HEK293 (cell line): ENCODE measurements at regions not wholly inside any gene's neighbourhood (a gene's known extent, or its start where the extent isn't known, plus 50 kb on each side); places are given as distances from the start of the nearest gene placed in this dataset.

ENCODE experiments used
- CTCF ChIA-PET: fragments of 350-600 bp; formaldehyde crosslinking; extraction: SDS; loops from one replicate; lab custom pipeline; 2021; ENCODE audit warnings: antibody characterized with exemption; lab: Yijun Ruan, JAX
- POLR2A ChIA-PET: fragments of 300-600 bp; formaldehyde crosslinking; extraction: SDS; loops from one replicate; lab custom pipeline; 2020; ENCODE audit warnings: antibody characterized with exemption, inconsistent platforms; lab: Yijun Ruan, JAX
- H3K27ac ChIP-seq: fragments of 200-500 bp; sonication (Bioruptor generic); 2 replicates; pipeline ENCODE4 v1.5.1; 2014; ENCODE audit warnings: low read depth, low read length, control low read depth, inconsistent platforms; ENCODE audit errors: extremely low read depth
- H3K36me3 ChIP-seq, 2 experiments: fragments of 200-500 bp in 1 of 2; sonication (Bioruptor generic) in 1 of 2; 1 replicate in 1 of 2; 2 replicates in 1 of 2; pipeline ENCODE4 v1.5.1; 2014 to 2017; ENCODE audit warnings: inconsistent platforms in 2 of 2, low read length in 2 of 2; ENCODE audit not compliant: control insufficient read depth in 2 of 2, insufficient read depth in 1 of 2
- H3K4me1 ChIP-seq: fragments of 200-500 bp; sonication (Bioruptor generic); 2 replicates; pipeline ENCODE4 v1.5.1; 2014; ENCODE audit warnings: mild to moderate bottlenecking, low read length, inconsistent platforms; ENCODE audit not compliant: control insufficient read depth, insufficient read depth
- H3K4me3 ChIP-seq: 2 replicates; pipeline ENCODE4 v1.5.1; 2011; ENCODE audit warnings: low read depth, mild to moderate bottlenecking, control low read depth, low read length, moderate library complexity
- H3K9me3 ChIP-seq: fragments of 200-500 bp; sonication (Bioruptor generic); 2 replicates; pipeline ENCODE4 v1.5.1; 2014; ENCODE audit warnings: low read depth, low read length, inconsistent platforms; ENCODE audit not compliant: control insufficient read depth, insufficient read depth
- GLI4 ChIP-seq: fragments of 450-650 bp; formaldehyde crosslinking; IDR thresholded peaks from 2 replicates; pipeline ENCODE4 v1.5.1; 2016; ENCODE audit warnings: missing biosample characterization, missing genetic modification characterization
- HOXD13 ChIP-seq: sonication (generic); formaldehyde crosslinking; IDR thresholded peaks from 2 replicates; pipeline ENCODE4 v1.8.0; 2022; ENCODE audit warnings: missing genetic modification reagents, borderline replicate concordance
- RBAK ChIP-seq: fragments of 450-650 bp; formaldehyde crosslinking; IDR thresholded peaks from 2 replicates; pipeline ENCODE4 v1.5.1; 2016; ENCODE audit warnings: missing biosample characterization, missing genetic modification characterization
- TCF7L2 ChIP-seq: IDR thresholded peaks from 2 replicates; pipeline ENCODE4 v1.6.1; 2011; ENCODE audit warnings: low read depth, mild to moderate bottlenecking, inconsistent platforms, low read length, moderate library complexity, borderline replicate concordance
- ZBTB1 ChIP-seq: fragments of 450-650 bp; formaldehyde crosslinking; IDR thresholded peaks from 2 replicates; pipeline ENCODE4 v1.5.1; 2016; ENCODE audit warnings: missing biosample characterization, missing genetic modification characterization
- ZBTB6 ChIP-seq: fragments of 450-650 bp; formaldehyde crosslinking; IDR thresholded peaks from 2 replicates; pipeline ENCODE4 v1.5.1; 2017; ENCODE audit warnings: missing biosample characterization, missing genetic modification characterization
- ZNF121 ChIP-seq: fragments of 450-650 bp; formaldehyde crosslinking; IDR thresholded peaks from 2 replicates; pipeline ENCODE4 v1.5.1; 2016; ENCODE audit warnings: missing biosample characterization, missing genetic modification characterization
- ZNF146 ChIP-seq: fragments of 450-650 bp; formaldehyde crosslinking; IDR thresholded peaks from 2 replicates; pipeline ENCODE4 v1.5.1; 2016; ENCODE audit warnings: missing biosample characterization, missing genetic modification characterization
- ZNF174 ChIP-seq: fragments of 450-650 bp; formaldehyde crosslinking; IDR thresholded peaks from 2 replicates; pipeline ENCODE4 v1.5.0; 2017; ENCODE audit warnings: missing biosample characterization, mild to moderate bottlenecking, missing genetic modification characterization
- ZNF184 ChIP-seq: fragments of 450-650 bp; IDR thresholded peaks from 2 replicates; pipeline ENCODE4 v1.5.1; 2018; ENCODE audit warnings: missing biosample characterization, mild to moderate bottlenecking, missing genetic modification characterization
- ZNF19 ChIP-seq: fragments of 450-650 bp; formaldehyde crosslinking; IDR thresholded peaks from 2 replicates; pipeline ENCODE4; 2016; ENCODE audit warnings: missing biosample characterization, missing genetic modification characterization, low read depth
- ZNF274 ChIP-seq, 2 experiments: fragments of 200-500 bp in 1 of 2; fragments of 450-650 bp in 1 of 2; sonication (Bioruptor generic) in 1 of 2; formaldehyde crosslinking in 1 of 2; IDR thresholded peaks; 2 replicates each; pipeline versions ENCODE4 v1.5.1 to v1.6.1; 2014 to 2016; ENCODE audit warnings: borderline replicate concordance in 1 of 2, inconsistent platforms in 1 of 2, low read length in 1 of 2, missing biosample characterization in 1 of 2, missing genetic modification characterization in 1 of 2
- ZNF280D ChIP-seq: fragments of 450-650 bp; formaldehyde crosslinking; IDR thresholded peaks from 2 replicates; pipeline ENCODE4 v1.5.1; 2016; ENCODE audit warnings: missing biosample characterization, missing genetic modification characterization
- ZNF311 ChIP-seq: fragments of 450-650 bp; formaldehyde crosslinking; IDR thresholded peaks from 2 replicates; pipeline ENCODE4 v1.5.1; 2017; ENCODE audit warnings: missing biosample characterization, missing genetic modification characterization, borderline replicate concordance
- ZNF449 ChIP-seq: fragments of 450-650 bp; formaldehyde crosslinking; IDR thresholded peaks from 2 replicates; pipeline ENCODE4 v1.5.1; 2017; ENCODE audit warnings: missing biosample characterization, mild to moderate bottlenecking, missing genetic modification characterization, moderate library complexity
- ZNF510 ChIP-seq: fragments of 450-650 bp; formaldehyde crosslinking; IDR thresholded peaks from 2 replicates; pipeline ENCODE4 v1.5.1; 2018; ENCODE audit warnings: mild to moderate bottlenecking, missing genetic modification characterization, missing biosample characterization; ENCODE audit not compliant: insufficient replicate concordance
- ZNF513 ChIP-seq: fragments of 450-650 bp; IDR thresholded peaks from 2 replicates; pipeline ENCODE4 v1.5.1; 2018; ENCODE audit warnings: missing biosample characterization, missing genetic modification characterization
- ZNF530 ChIP-seq: fragments of 450-650 bp; formaldehyde crosslinking; IDR thresholded peaks from 2 replicates; pipeline ENCODE4 v1.5.1; 2016; ENCODE audit warnings: low read depth, missing biosample characterization, missing genetic modification characterization
- ZNF639 ChIP-seq: fragments of 450-650 bp; formaldehyde crosslinking; IDR thresholded peaks from 2 replicates; pipeline ENCODE4 v1.5.1; 2016; ENCODE audit warnings: missing biosample characterization, missing genetic modification characterization
- ZNF747 ChIP-seq: fragments of 450-650 bp; formaldehyde crosslinking; IDR thresholded peaks from 2 replicates; pipeline ENCODE4 v1.5.1; 2016; ENCODE audit warnings: missing biosample characterization, missing genetic modification characterization
- ZNF843 ChIP-seq: fragments of 450-650 bp; formaldehyde crosslinking; IDR thresholded peaks from 2 replicates; pipeline ENCODE4 v1.5.1; 2016; ENCODE audit warnings: missing biosample characterization, missing genetic modification characterization
- ZSCAN16 ChIP-seq: fragments of 450-650 bp; formaldehyde crosslinking; IDR thresholded peaks from 2 replicates; pipeline ENCODE4 v1.5.1; 2016; ENCODE audit warnings: missing biosample characterization, missing genetic modification characterization
- ZSCAN23 ChIP-seq: fragments of 450-650 bp; formaldehyde crosslinking; IDR thresholded peaks from 2 replicates; pipeline ENCODE4 v1.5.1; 2016; ENCODE audit warnings: missing biosample characterization, missing genetic modification characterization
- ZSCAN30 ChIP-seq: fragments of 450-650 bp; IDR thresholded peaks from 2 replicates; pipeline ENCODE4 v1.5.1; 2018; ENCODE audit warnings: missing biosample characterization, mild to moderate bottlenecking, missing genetic modification characterization, moderate library complexity

- no peak for TF ChIP-seq ZNF280D (tag by site-specific recombination)
These were observed 128.9 kb downstream of the XCL2 start (continued) for GRCh38 chr1:168414914-168415313.

GRCh38 chr1:168410464-168410863 is 129.8 kb downstream of the TBX19 start:
- POLR2A ChIA-PET = no interaction called here
- Histone ChIP-seq H3K27ac (no peak overlapping the region), H3K9me3 (no peaks in the 10 kb centered on the region), H3K4me1 (peaks cover 14% of the 10 kb centered on the region), H3K36me3 (no peaks in the 10 kb centered on the region), H3K4me3 (no peak overlapping the region)
- no peak for TF ChIP-seq ZNF530 (tag by site-specific recombination)
- TF ChIP-seq ZBTB1 (tag by site-specific recombination) = no peak
- no peak for TF ChIP-seq ZNF184 (tag by site-specific recombination)
- no peak for TF ChIP-seq ZNF19 (tag by site-specific recombination)
- TF ChIP-seq ZNF121 (tag by site-specific recombination) = no peak
- no peak for TF ChIP-seq ZBTB6 (tag by site-specific recombination)
- TF ChIP-seq ZSCAN23 (tag by site-specific recombination) = no peak
- no peak for TF ChIP-seq ZNF843 (tag by site-specific recombination)
- no peak for TF ChIP-seq ZNF449 (tag by site-specific recombination)
- TF ChIP-seq ZNF639 (tag by site-specific recombination) = no peak
- TF ChIP-seq ZNF146 (tag by site-specific recombination) = no peak
- no peak for TF ChIP-seq ZNF274 (IDR thresholded peaks at IDR 0.05; ENCODE audit: low read length)
- TF ChIP-seq ZNF274 (tag by site-specific recombination; IDR thresholded peaks at IDR 0.05; ENCODE audit: borderline replicate concordance) = no peak
- TF ChIP-seq ZNF174 (tag by site-specific recombination) = no peak
- no peak for TF ChIP-seq ZSCAN16
- TF ChIP-seq RBAK (tag by site-specific recombination) = no peak
- no peak for TF ChIP-seq TCF7L2
- CTCF ChIA-PET = no interaction called here

GRCh38 chr1:168408884-168409283 is 128.2 kb downstream of the TBX19 start:
- H3K9me3 ChIP-seq = no peaks in the 10 kb centered on the region
- H3K4me1 ChIP-seq = peaks cover 14% of the 10 kb centered on the region
- POLR2A ChIA-PET = interaction anchor here (0.7 kb wide), 1 partner anchor 111 kb away, joined by 3 read pairs; no protein-coding TSS in a partner anchor
- H3K27ac ChIP-seq = no peak overlapping the region; the same call in 1 of the 2 replicates
- H3K4me3 ChIP-seq = no peak overlapping the region
- no peaks in the 10 kb centered on the region for H3K36me3 ChIP-seq
- CTCF ChIA-PET = interaction anchor here (0.6 to 0.9 kb wide), 2 partner anchors 13 to 67 kb away, joined by 4 read pairs; no protein-coding TSS in a partner anchor
- TF ChIP-seq ZNF747 (tag by site-specific recombination) = no peak
- no peak for TF ChIP-seq ZNF449 (tag by site-specific recombination)
- TF ChIP-seq ZNF510 (tag by site-specific recombination) = no peak
- TF ChIP-seq GLI4 (tag by site-specific recombination) = no peak
- TF ChIP-seq HOXD13 (CRISPR knock-in tag) = no peak
- no peak for TF ChIP-seq ZNF311 (tag by site-specific recombination)
- no peak for TF ChIP-seq ZNF513
- no peak for TF ChIP-seq ZSCAN30 (tag by site-specific recombination)
